ENCODE measurements at regions not wholly inside any gene's neighbourhood (a gene's known extent, or its start where the extent isn't known, plus 50 kb on each side); places are given as distances from the start of the nearest gene placed in this dataset.

DNA sequence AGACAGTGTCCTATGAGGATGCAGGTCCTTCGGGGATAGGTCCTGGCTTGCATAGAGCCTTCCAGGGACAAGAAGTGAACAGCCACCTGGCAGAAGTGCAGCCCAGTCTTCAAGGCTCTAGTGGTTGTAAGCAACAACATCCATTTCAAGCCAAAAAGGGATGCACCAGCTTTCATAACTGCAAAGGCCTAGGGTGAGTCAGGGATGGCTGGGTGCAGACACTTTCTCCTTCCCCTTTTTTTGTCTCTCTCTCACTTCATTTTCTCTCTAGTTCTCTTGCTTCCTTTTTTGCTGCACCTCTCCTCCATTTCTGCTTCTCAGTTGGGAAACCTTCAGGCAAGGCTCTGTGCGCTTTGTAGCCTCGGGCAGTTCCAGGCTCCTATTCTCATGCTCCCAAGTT lies 196.2 kb upstream of the ZNF536 start:
- TF ChIP-seq, protein P1, sequence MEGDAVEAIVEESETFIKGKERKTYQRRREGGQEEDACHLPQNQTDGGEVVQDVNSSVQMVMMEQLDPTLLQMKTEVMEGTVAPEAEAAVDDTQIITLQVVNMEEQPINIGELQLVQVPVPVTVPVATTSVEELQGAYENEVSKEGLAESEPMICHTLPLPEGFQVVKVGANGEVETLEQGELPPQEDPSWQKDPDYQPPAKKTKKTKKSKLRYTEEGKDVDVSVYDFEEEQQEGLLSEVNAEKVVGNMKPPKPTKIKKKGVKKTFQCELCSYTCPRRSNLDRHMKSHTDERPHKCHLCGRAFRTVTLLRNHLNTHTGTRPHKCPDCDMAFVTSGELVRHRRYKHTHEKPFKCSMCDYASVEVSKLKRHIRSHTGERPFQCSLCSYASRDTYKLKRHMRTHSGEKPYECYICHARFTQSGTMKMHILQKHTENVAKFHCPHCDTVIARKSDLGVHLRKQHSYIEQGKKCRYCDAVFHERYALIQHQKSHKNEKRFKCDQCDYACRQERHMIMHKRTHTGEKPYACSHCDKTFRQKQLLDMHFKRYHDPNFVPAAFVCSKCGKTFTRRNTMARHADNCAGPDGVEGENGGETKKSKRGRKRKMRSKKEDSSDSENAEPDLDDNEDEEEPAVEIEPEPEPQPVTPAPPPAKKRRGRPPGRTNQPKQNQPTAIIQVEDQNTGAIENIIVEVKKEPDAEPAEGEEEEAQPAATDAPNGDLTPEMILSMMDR (tag by site-specific recombination; IDR thresholded peaks at IDR 0.05) = no peak
- TF ChIP-seq, protein P2, sequence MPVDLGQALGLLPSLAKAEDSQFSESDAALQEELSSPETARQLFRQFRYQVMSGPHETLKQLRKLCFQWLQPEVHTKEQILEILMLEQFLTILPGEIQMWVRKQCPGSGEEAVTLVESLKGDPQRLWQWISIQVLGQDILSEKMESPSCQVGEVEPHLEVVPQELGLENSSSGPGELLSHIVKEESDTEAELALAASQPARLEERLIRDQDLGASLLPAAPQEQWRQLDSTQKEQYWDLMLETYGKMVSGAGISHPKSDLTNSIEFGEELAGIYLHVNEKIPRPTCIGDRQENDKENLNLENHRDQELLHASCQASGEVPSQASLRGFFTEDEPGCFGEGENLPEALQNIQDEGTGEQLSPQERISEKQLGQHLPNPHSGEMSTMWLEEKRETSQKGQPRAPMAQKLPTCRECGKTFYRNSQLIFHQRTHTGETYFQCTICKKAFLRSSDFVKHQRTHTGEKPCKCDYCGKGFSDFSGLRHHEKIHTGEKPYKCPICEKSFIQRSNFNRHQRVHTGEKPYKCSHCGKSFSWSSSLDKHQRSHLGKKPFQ (tag by site-specific recombination; IDR thresholded peaks at IDR 0.05) = no peak
- TF ChIP-seq, protein P3, sequence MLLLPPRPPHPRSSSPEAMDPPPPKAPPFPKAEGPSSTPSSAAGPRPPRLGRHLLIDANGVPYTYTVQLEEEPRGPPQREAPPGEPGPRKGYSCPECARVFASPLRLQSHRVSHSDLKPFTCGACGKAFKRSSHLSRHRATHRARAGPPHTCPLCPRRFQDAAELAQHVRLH (tag by site-specific recombination; IDR thresholded peaks at IDR 0.05) = no peak
- no peak for TF ChIP-seq ZNF624 (tag by site-specific recombination; IDR thresholded peaks at IDR 0.05)
- TF ChIP-seq, protein P4, sequence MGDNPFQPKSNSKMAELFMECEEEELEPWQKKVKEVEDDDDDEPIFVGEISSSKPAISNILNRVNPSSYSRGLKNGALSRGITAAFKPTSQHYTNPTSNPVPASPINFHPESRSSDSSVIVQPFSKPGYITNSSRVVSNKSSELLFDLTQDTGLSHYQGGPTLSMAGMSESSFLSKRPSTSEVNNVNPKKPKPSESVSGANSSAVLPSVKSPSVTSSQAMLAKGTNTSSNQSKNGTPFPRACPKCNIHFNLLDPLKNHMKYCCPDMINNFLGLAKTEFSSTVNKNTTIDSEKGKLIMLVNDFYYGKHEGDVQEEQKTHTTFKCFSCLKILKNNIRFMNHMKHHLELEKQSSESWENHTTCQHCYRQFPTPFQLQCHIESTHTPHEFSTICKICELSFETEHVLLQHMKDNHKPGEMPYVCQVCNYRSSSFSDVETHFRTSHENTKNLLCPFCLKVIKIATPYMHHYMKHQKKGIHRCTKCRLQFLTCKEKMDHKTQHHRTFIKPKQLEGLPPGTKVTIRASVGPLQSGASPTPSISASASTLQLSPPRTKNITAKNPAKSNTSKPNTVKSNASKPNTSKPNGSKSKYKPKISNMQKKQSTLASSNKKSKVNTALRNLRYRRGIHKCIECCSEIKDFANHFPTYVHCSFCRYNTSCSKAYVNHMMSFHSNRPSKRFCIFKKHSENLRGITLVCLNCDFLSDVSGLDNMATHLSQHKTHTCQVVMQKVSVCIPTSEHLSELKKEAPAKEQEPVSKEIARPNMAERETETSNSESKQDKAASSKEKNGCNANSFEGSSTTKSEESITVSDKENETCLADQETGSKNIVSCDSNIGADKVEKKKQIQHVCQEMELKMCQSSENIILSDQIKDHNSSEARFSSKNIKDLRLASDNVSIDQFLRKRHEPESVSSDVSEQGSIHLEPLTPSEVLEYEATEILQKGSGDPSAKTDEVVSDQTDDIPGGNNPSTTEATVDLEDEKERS (tag by site-specific recombination; IDR thresholded peaks at IDR 0.05) = no peak
- TF ChIP-seq KLF9 (tag by site-specific recombination; IDR thresholded peaks at IDR 0.05; ENCODE audit: low read depth) = no peak
- TF ChIP-seq TCF7L2 (IDR thresholded peaks at IDR 0.05; ENCODE audit: borderline replicate concordance, low read depth, low read length) = no peak
- no peak for TF ChIP-seq ZIC2 (tag by site-specific recombination; IDR thresholded peaks at IDR 0.05)
- TF ChIP-seq ZNF585B (tag by site-specific recombination; IDR thresholded peaks at IDR 0.05) = no peak
- no peak for TF ChIP-seq ZNF133 (tag by site-specific recombination; IDR thresholded peaks at IDR 0.05)
- TF ChIP-seq ZNF23 (tag by site-specific recombination; IDR thresholded peaks at IDR 0.05; ENCODE audit: borderline replicate concordance) = no peak
- TF ChIP-seq MYNN (tag by site-specific recombination; IDR thresholded peaks at IDR 0.05; ENCODE audit: borderline replicate concordance) = no peak
